ENCODE measurements at regions not wholly inside any gene's neighbourhood (a gene's known extent, or its start where the extent isn't known, plus 50 kb on each side); places are given as distances from the start of the nearest gene placed in this dataset.

- DNase-seq, result no peak
- no peak overlapping the region for H3K4me3 ChIP-seq
- H3K9me3 ChIP-seq, result no peaks in the 10 kb centered on the region
- intact Hi-C loops (cut with DNase I), result no loop called here
- no peak for TF ChIP-seq CTCF (IDR thresholded peaks at IDR 0.05)
- TF ChIP-seq POLR2A (IDR thresholded peaks at IDR 0.05), result no peak
- no peak for TF ChIP-seq EP300 (IDR thresholded peaks at IDR 0.05)
- H3K27ac ChIP-seq, result no peak overlapping the region
- H3K4me1 ChIP-seq (ENCODE audit: insufficient read depth), result no peaks in the 10 kb centered on the region
- no peaks in the 10 kb centered on the region for H3K36me3 ChIP-seq
- H3K27me3 ChIP-seq, result no peaks in the 10 kb centered on the region
Measured at GRCh38 chr5:28174691-28175090, 1136.3 kb upstream of the CDH9 start.

DNA sequence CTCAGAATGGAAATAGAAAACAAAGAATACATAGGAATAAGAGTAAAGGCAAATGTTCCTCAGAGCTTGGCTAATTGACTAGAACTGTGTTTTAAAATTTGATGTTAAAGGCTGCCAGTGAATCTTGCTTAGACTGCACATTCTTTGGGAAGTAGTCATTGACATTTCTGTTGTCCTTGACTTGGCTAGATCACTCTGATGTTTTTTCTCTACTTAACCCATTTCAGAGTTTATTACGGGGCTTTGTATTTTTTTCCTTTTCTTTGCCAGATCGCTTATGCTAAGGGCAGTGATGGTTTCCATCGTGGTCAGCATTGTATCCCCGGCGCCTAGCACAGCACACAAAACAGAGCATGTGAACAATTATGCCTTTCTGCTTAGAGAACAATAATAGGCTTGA lies 1126.7 kb upstream of the CDH9 start:
- no peaks in the 10 kb centered on the region for H3K4me1 ChIP-seq (ENCODE audit: insufficient read depth)
- H3K27me3 ChIP-seq, result no peaks in the 10 kb centered on the region
- 18 to 45% (median 33%) methylated on average over 5 of the region's 5 CpGs for WGBS, 3 donors
- no peak overlapping the region for H3K27ac ChIP-seq
- H3K9me3 ChIP-seq, result no peaks in the 10 kb centered on the region
- TF ChIP-seq EP300 (IDR thresholded peaks at IDR 0.05), result no peak
- TF ChIP-seq CTCF (IDR thresholded peaks at IDR 0.05), result no peak
- TF ChIP-seq POLR2A (IDR thresholded peaks at IDR 0.05), result no peak
- H3K4me3 ChIP-seq, result no peak overlapping the region
- no peaks in the 10 kb centered on the region for H3K36me3 ChIP-seq
- DNase-seq, result no peak
- intact Hi-C loops (cut with DNase I), result no loop called here

DNA sequence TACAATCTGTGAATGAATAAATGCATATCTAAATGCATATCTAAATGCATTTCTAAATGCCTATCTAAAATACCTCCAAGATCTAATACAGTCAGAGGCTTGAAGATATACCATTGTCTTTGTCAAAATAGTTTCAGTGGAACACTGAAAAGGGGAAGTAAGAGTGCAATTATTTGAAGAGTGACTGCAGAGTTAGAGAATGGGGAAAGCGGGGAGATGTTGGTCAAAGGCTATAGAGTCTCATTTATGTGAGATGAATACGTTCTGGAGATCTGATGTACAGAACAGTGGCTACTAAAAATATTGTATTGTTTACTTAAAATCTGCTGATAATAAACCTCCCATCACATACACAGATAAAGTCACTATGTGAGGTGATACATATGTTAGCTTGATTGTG lies 1126.2 kb upstream of the CDH9 start:
- TF ChIP-seq POLR2A (IDR thresholded peaks at IDR 0.05) (no peak), CTCF (IDR thresholded peaks at IDR 0.05) (no peak)
- Histone ChIP-seq H3K27me3 (no peaks in the 10 kb centered on the region), H3K4me3 (no peak overlapping the region), H3K9me3 (no peaks in the 10 kb centered on the region), H3K27ac (no peak overlapping the region), H3K36me3 (no peaks in the 10 kb centered on the region), H3K4me1 (ENCODE audit: insufficient read depth) (no peaks in the 10 kb centered on the region)
- DNase-seq, result no peak
- 58 to 78% (median 70%) methylated on average over 2 of the region's 2 CpGs for WGBS, 3 donors
- intact Hi-C loops (cut with DNase I), result no loop called here

DNA sequence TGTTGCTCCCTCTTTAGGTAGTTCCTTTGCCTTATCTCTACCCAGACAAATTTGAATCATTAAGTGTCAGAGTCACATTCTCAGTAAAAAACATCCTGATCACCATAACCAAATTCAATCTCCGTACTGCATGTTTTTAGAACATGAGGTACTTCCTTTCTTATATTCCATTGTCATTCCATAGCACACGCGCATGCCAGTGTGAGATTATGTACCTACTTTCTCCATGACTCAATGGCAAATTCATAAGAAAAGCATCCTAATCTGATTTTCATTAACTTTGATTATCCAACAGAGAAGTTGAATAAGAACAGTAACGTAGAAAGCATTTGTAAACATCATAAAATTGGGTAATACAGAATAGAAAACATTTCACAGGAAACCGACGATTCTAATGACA lies 1118.6 kb upstream of the CDH9 start:
- 77 to 90% (median 89%) methylated on average over 6 of the region's 6 CpGs for WGBS, 3 donors

More for the DNA sequence above, 1118.6 kb upstream of the CDH9 start:
- DNase-seq, result no peak
- no peak overlapping the region for H3K4me3 ChIP-seq
- no peak for TF ChIP-seq CTCF (IDR thresholded peaks at IDR 0.05)
- no peak for TF ChIP-seq EP300 (IDR thresholded peaks at IDR 0.05)
- no peak for TF ChIP-seq POLR2A (IDR thresholded peaks at IDR 0.05)
- no peaks in the 10 kb centered on the region for H3K27me3 ChIP-seq
- H3K36me3 ChIP-seq, result no peaks in the 10 kb centered on the region
- H3K27ac ChIP-seq, result no peak overlapping the region
- H3K9me3 ChIP-seq, result no peaks in the 10 kb centered on the region
- intact Hi-C loops (cut with DNase I), result no loop called here
- H3K4me1 ChIP-seq (ENCODE audit: insufficient read depth), result no peaks in the 10 kb centered on the region

Data from ovary (tissue), 7 donors.